Hematopoietic multipotent progenitor cell (in vitro differentiated cells): ENCODE measurements at regions not wholly inside any gene's neighbourhood (a gene's known extent, or its start where the extent isn't known, plus 50 kb on each side); places are given as distances from the start of the nearest gene placed in this dataset.

Source experiments
- DNase-seq, 3 donors: peaks; one replicate each; pipeline ENCODE4 v3.0.0-alpha.2; 2011 to 2015; ENCODE audit warnings: low read depth in 2 of 3, low spot score in 2 of 3

- DNase-seq = no peak
Measured at GRCh38 chr4:4695497-4695896, 153.6 kb upstream of the STX18 start.

- no peak for DNase-seq
Measured at GRCh38 chr4:4694827-4695226, 153.0 kb upstream of the STX18 start.

- DNase-seq = no peak
Measured at GRCh38 chr4:4694296-4694772, 152.5 kb upstream of the STX18 start.

GRCh38 chr4:4693755-4694295 is 152.0 kb upstream of the STX18 start:
- DNase-seq = no peak

GRCh38 chr4:4693258-4693657 is 151.4 kb upstream of the STX18 start:
- peak in 1 of 3 donors; percentile 22 for DNase-seq

- no peak for DNase-seq
Measured at GRCh38 chr4:4690854-4691253, 149.0 kb upstream of the STX18 start.

- DNase-seq = no peak
Measured at GRCh38 chr4:4689694-4690440, 148.0 kb upstream of the STX18 start.

GRCh38 chr4:4687935-4688727 is 146.3 kb upstream of the STX18 start:
- DNase-seq = no peak

GRCh38 chr4:4687100-4687499 is 145.3 kb upstream of the STX18 start:
- DNase-seq = no peak

- no peak for DNase-seq
Measured at GRCh38 chr4:4685810-4686795, 144.3 kb upstream of the STX18 start.

GRCh38 chr4:4681653-4682052 is 139.8 kb upstream of the STX18 start:
- DNase-seq = no peak

GRCh38 chr4:4680758-4681157 is 138.9 kb upstream of the STX18 start:
- no peak for DNase-seq

GRCh38 chr4:4680243-4680642 is 138.4 kb upstream of the STX18 start:
- no peak for DNase-seq

- DNase-seq = no peak
Measured at GRCh38 chr4:4677556-4678522, 136.0 kb upstream of the STX18 start.

GRCh38 chr4:4675641-4676040 is 133.8 kb upstream of the STX18 start:
- no peak for DNase-seq

GRCh38 chr4:4675051-4675581 is 133.3 kb upstream of the STX18 start:
- no peak for DNase-seq

- DNase-seq = no peak
Measured at GRCh38 chr4:4673070-4673469, 131.2 kb upstream of the STX18 start.

GRCh38 chr4:4672402-4672801 is 130.6 kb upstream of the STX18 start:
- no peak for DNase-seq

GRCh38 chr4:4671774-4672349 is 130.0 kb upstream of the STX18 start:
- DNase-seq = no peak
